SK-N-SH (cell line): ENCODE measurements at regions not wholly inside any gene's neighbourhood (a gene's known extent, or its start where the extent isn't known, plus 50 kb on each side); places are given as distances from the start of the nearest gene placed in this dataset.

Experiments
- CTCF ChIA-PET: fragments of 300-600, 350-600 bp; formaldehyde crosslinking; extraction: SDS; loops from one replicate; lab custom pipeline; 2021; lab: Yijun Ruan, JAX
- POLR2A ChIA-PET: fragments of 350-600 bp; sonication (Branson Sonifier 250); formaldehyde crosslinking; extraction: SDS; loops from one replicate; lab custom pipeline; 2020; ENCODE audit warnings: antibody characterized with exemption, inconsistent platforms; lab: Yijun Ruan, JAX
- DNase-seq: peaks from one replicate; pipeline ENCODE4 v3.0.0; 2012
- H2AFZ ChIP-seq: fragments of 200-600 bp; sonication (generic); 2 replicates; pipeline ENCODE4 v1.8.1; 2016; ENCODE audit warnings: antibody characterized with exemption, mild to moderate bottlenecking, low read depth
- H3F3A ChIP-seq: fragments of 200-600 bp; sonication (generic); replicated peaks from 2 replicates; pipeline ENCODE3; 2016; ENCODE audit warnings: antibody characterized with exemption, mild to moderate bottlenecking; ENCODE audit not compliant: insufficient read depth
- H3K27ac ChIP-seq, 2 experiments: fragments of 200-500 bp in 1 of 2; fragments of 200-600 bp in 1 of 2; sonication (Bioruptor generic) in 1 of 2; sonication (generic), shearing (Covaris generic) in 1 of 2; 2 replicates each; pipeline versions ENCODE4 v1.5.1 to v1.6.1; 2014 to 2016; ENCODE audit warnings: low read depth in 2 of 2, inconsistent platforms in 1 of 2, low read length in 1 of 2, mild to moderate bottlenecking in 1 of 2, mixed read lengths in 1 of 2
- H3K27me3 ChIP-seq: fragments of 200-600 bp; sonication (generic), shearing (Covaris generic); 2 replicates; pipeline ENCODE4 v1.6.1; 2016; ENCODE audit warnings: mixed run types; ENCODE audit not compliant: insufficient read depth
- H3K36me3 ChIP-seq, 2 experiments: fragments of 200-500 bp in 1 of 2; fragments of 200-600 bp in 1 of 2; sonication (Bioruptor generic) in 1 of 2; sonication (generic) in 1 of 2; replicated peaks in 1 of 2; 2 replicates each; pipeline versions ENCODE3 to v1.5.1; 2014 to 2016; ENCODE audit warnings: low read length in 1 of 2, mild to moderate bottlenecking in 1 of 2; ENCODE audit not compliant: insufficient read depth in 2 of 2, control insufficient read depth in 1 of 2
- H3K4me1 ChIP-seq, 2 experiments: fragments of 200-500 bp in 1 of 2; fragments of 200-600 bp in 1 of 2; sonication (Bioruptor generic) in 1 of 2; sonication (generic), shearing (Covaris generic) in 1 of 2; 2 replicates each; pipeline versions ENCODE4 v1.5.1 to v1.6.1; 2014 to 2016; ENCODE audit warnings: low read depth in 1 of 2, low read length in 1 of 2, mixed run types in 1 of 2; ENCODE audit not compliant: insufficient read depth in 2 of 2, control insufficient read depth in 1 of 2
- H3K4me2 ChIP-seq: fragments of 200-600 bp; sonication (generic), shearing (Covaris generic); 2 replicates; pipeline ENCODE4 v1.6.1; 2017; ENCODE audit warnings: mixed run types
- H3K4me3 ChIP-seq, 2 experiments: fragments of 200-500 bp in 1 of 2; fragments of 200-600 bp in 1 of 2; sonication (Bioruptor generic) in 1 of 2; sonication (generic), shearing (Covaris generic) in 1 of 2; 2 replicates each; pipeline versions ENCODE4 v1.5.1 to v1.8.1; 2014 to 2016; ENCODE audit warnings: low read depth in 2 of 2, inconsistent platforms in 1 of 2, low read length in 1 of 2, mild to moderate bottlenecking in 1 of 2, mixed read lengths in 1 of 2, moderate library complexity in 1 of 2
- H3K79me2 ChIP-seq: fragments of 200-600 bp; sonication (generic); 2 replicates; pipeline ENCODE4 v1.8.1; 2017; ENCODE audit warnings: mild to moderate bottlenecking; ENCODE audit not compliant: insufficient read depth
- H3K9ac ChIP-seq: fragments of 200-600 bp; sonication (generic); 2 replicates; pipeline ENCODE4 v1.6.1; 2017; ENCODE audit warnings: mixed run types
- H3K9me2 ChIP-seq: fragments of 200-600 bp; sonication (generic); 2 replicates; pipeline ENCODE4 v1.6.1; 2017; ENCODE audit warnings: mixed run types
- H3K9me3 ChIP-seq: fragments of 200-600 bp; sonication (generic); 2 replicates; pipeline ENCODE4 v1.6.1; 2017; ENCODE audit warnings: mixed run types, mild to moderate bottlenecking, moderate library complexity
- H4K20me1 ChIP-seq: fragments of 200-600 bp; sonication (generic); 2 replicates; pipeline ENCODE4 v1.6.1; 2017; ENCODE audit warnings: mild to moderate bottlenecking, mixed run types; ENCODE audit not compliant: insufficient read depth
- EP300 ChIP-seq, 2 experiments: IDR thresholded peaks; 2 replicates each; pipeline versions ENCODE4 v1.4.0 to v1.6.1; 2012; ENCODE audit warnings: borderline replicate concordance in 1 of 2, low read depth in 1 of 2, low read length in 1 of 2
- EZH2phosphoT487 ChIP-seq: fragments of 200-600 bp; sonication (generic); IDR thresholded peaks from 2 replicates; pipeline ENCODE4 v1.6.1; 2017; ENCODE audit warnings: low read depth, mixed run types, mild to moderate bottlenecking, antibody characterized with exemption, moderate library complexity, borderline replicate concordance
- FOSL2 ChIP-seq: IDR thresholded peaks from 2 replicates; pipeline ENCODE4 v1.4.0; 2012; ENCODE audit warnings: low read depth, mild to moderate bottlenecking, moderate library complexity, borderline replicate concordance
- GATA2 ChIP-seq: sonication (generic); formaldehyde crosslinking; IDR thresholded peaks from 2 replicates; pipeline ENCODE4 v1.5.0; 2020; ENCODE audit warnings: mild to moderate bottlenecking, missing genetic modification reagents
- IRF3 ChIP-seq: fragments of 150-350 bp; IDR thresholded peaks from 2 replicates; pipeline ENCODE4 v1.6.1; 2016; ENCODE audit warnings: mild to moderate bottlenecking, low read depth, low read length
- MAX ChIP-seq: IDR thresholded peaks from 2 replicates; pipeline ENCODE4 v1.4.0; 2012; ENCODE audit warnings: low read depth
- MEF2A ChIP-seq: IDR thresholded peaks from 2 replicates; pipeline ENCODE4 v1.4.0; 2012; ENCODE audit warnings: low read depth, borderline replicate concordance
- MXI1 ChIP-seq: IDR thresholded peaks from 2 replicates; pipeline ENCODE4 v1.6.1; 2012; ENCODE audit warnings: mild to moderate bottlenecking, low read depth, low read length, improper control_type of control experiment
- NFIC ChIP-seq: IDR thresholded peaks from 2 replicates; pipeline ENCODE4 v1.4.0; 2012; ENCODE audit warnings: borderline replicate concordance
- NRF1 ChIP-seq: IDR thresholded peaks from 2 replicates; pipeline ENCODE4 v1.6.1; 2012; ENCODE audit warnings: low read depth, mild to moderate bottlenecking, low read length
- RCOR1 ChIP-seq: fragments of 150-350 bp; IDR thresholded peaks from 2 replicates; pipeline ENCODE4 v1.6.1; 2017; ENCODE audit warnings: antibody characterized with exemption, low read length
- REST ChIP-seq: IDR thresholded peaks from 2 replicates; pipeline ENCODE4 v1.6.1; 2012; ENCODE audit warnings: mild to moderate bottlenecking, low read depth, low read length, moderate library complexity
- SIN3A ChIP-seq: IDR thresholded peaks from 2 replicates; pipeline ENCODE4 v1.6.1; 2012; ENCODE audit warnings: low read depth, mild to moderate bottlenecking, low read length, moderate library complexity, borderline replicate concordance
- SMC3 ChIP-seq: IDR thresholded peaks from 2 replicates; pipeline ENCODE4 v1.6.1; 2012; ENCODE audit warnings: low read depth, low read length, improper control_type of control experiment
- TAF1 ChIP-seq: IDR thresholded peaks from 2 replicates; pipeline ENCODE4 v1.6.1; 2012; ENCODE audit warnings: low read depth, mild to moderate bottlenecking, low read length, moderate library complexity, borderline replicate concordance
- USF2 ChIP-seq: fragments of 150-350 bp; IDR thresholded peaks from 2 replicates; pipeline ENCODE4 v1.6.1; 2017; ENCODE audit warnings: antibody characterized with exemption, low read length, low read depth, borderline replicate concordance
- YY1 ChIP-seq: IDR thresholded peaks from 2 replicates; pipeline ENCODE4 v1.4.0; 2012; ENCODE audit warnings: low read depth, mild to moderate bottlenecking
- ZBTB33 ChIP-seq: IDR thresholded peaks from 2 replicates; pipeline ENCODE4 v1.4.0; 2012; ENCODE audit warnings: low read depth, borderline replicate concordance
- WGBS: methylation state at CpG from one replicate; pipeline ENCODE4 v1.1.6; 2017; ENCODE audit warnings: low lambda C conversion rate; 5-methylcytosine and 5-hydroxymethylcytosine counted together

GRCh38 chr10:131656431-131656841 is 244.4 kb upstream of the PPP2R2D start:
- ChIA-PET POLR2A (no interaction called here), CTCF (no interaction called here)
- no peaks in the 10 kb centered on the region for H3F3A ChIP-seq
- H3K27ac ChIP-seq = no peak overlapping the region
- no peaks in the 10 kb centered on the region for H3K79me2 ChIP-seq
- H4K20me1 ChIP-seq = no peaks in the 10 kb centered on the region
- no peaks in the 10 kb centered on the region for H3K9me2 ChIP-seq
- H3K9me3 ChIP-seq = no peaks in the 10 kb centered on the region
- WGBS = 24% methylated on average over 6 of the region's 9 CpGs
- no peak overlapping the region for H3K9ac ChIP-seq
- no peak overlapping the region for H3K4me2 ChIP-seq
- no peaks in the 10 kb centered on the region for H3K27me3 ChIP-seq
- no peak for TF ChIP-seq EZH2phosphoT487
- no peak for TF ChIP-seq TAF1
- TF ChIP-seq NRF1 = no peak
- no peak for TF ChIP-seq EP300 (IDR thresholded peaks at IDR 0.05; ENCODE audit: borderline replicate concordance in 1 of 2, low read depth in 1 of 2, low read length in 1 of 2)
- no peak for TF ChIP-seq MXI1
- no peak for TF ChIP-seq USF2
- no peak for TF ChIP-seq MAX
- no peak for TF ChIP-seq RCOR1
- no peak for TF ChIP-seq MEF2A
- TF ChIP-seq YY1 = no peak
- TF ChIP-seq FOSL2 = no peak
- TF ChIP-seq SIN3A = no peak
- no peak for TF ChIP-seq GATA2
- no peak for TF ChIP-seq SMC3
- TF ChIP-seq IRF3 = no peak
- no peak for TF ChIP-seq ZBTB33
- no peak for TF ChIP-seq REST
- no peak for TF ChIP-seq NFIC
- H3K36me3 ChIP-seq = no peaks in the 10 kb centered on the region
- H2AFZ ChIP-seq = no peak overlapping the region
- H3K4me3 ChIP-seq = no peak overlapping the region
- DNase-seq = no peak
- H3K4me1 ChIP-seq = peaks cover 0 to 17% of the 10 kb centered on the region in 2 experiments; a peak in 1 of 4 replicates
